Keratinocyte (primary cell): ENCODE measurements at regions not wholly inside any gene's neighbourhood (a gene's known extent, or its start where the extent isn't known, plus 50 kb on each side); places are given as distances from the start of the nearest gene placed in this dataset.
"Not testable (repeated sequence)": the region's sequence is repeated elsewhere in the genome, so short reads cannot be mapped to it uniquely, and the experiment has no call there.

ENCODE experiments used
- DNase-seq: peaks from one replicate; pipeline ENCODE4 v3.0.0-alpha.2; 2011; ENCODE audit warnings: low read depth, missing footprints, low spot score
- FAIRE-seq: peaks from 2 replicates; lab custom pipeline; 2011; peaks lifted over from hg19 to GRCh38; lab: Jason Lieb, UNC
- H2AFZ ChIP-seq: 2 replicates; pipeline ENCODE4 v1.6.0; 2012; ENCODE audit warnings: low read length, control low read depth, inconsistent platforms; ENCODE audit not compliant: control insufficient read depth
- H3K27ac ChIP-seq: 2 replicates; pipeline ENCODE4 v1.5.1; 2011; ENCODE audit warnings: low read length; ENCODE audit not compliant: control insufficient read depth, insufficient read depth
- H3K27me3 ChIP-seq: 3 replicates; pipeline ENCODE4 v1.6.0; 2011; ENCODE audit warnings: low read length; ENCODE audit not compliant: control insufficient read depth, insufficient read depth; ENCODE audit errors: extremely low read depth
- H3K36me3 ChIP-seq, 2 experiments: 2 replicates in 1 of 2; 3 replicates in 1 of 2; pipeline ENCODE4 v1.5.1; 2011; ENCODE audit warnings: low read length in 2 of 2, mild to moderate bottlenecking in 1 of 2; ENCODE audit not compliant: control insufficient read depth in 2 of 2, insufficient read depth in 2 of 2; ENCODE audit errors: extremely low read depth in 1 of 2
- H3K4me1 ChIP-seq: 3 replicates; pipeline ENCODE4 v1.5.1; 2011; ENCODE audit warnings: low read length; ENCODE audit not compliant: control insufficient read depth, insufficient read depth; ENCODE audit errors: extremely low read depth
- H3K4me2 ChIP-seq: 3 replicates; pipeline ENCODE4 v1.6.0; 2011; ENCODE audit warnings: low read depth, low read length; ENCODE audit not compliant: control insufficient read depth, insufficient read depth; ENCODE audit errors: extremely low read depth
- H3K4me3 ChIP-seq, 3 experiments: fragments of 200-600 bp in 1 of 3; sonication (generic) in 1 of 3; 2 replicates in 2 of 3; 3 replicates in 1 of 3; pipeline ENCODE4 v1.5.1; 2011 to 2016; ENCODE audit warnings: low read length in 3 of 3, mild to moderate bottlenecking in 3 of 3, control low read depth in 2 of 3, inconsistent platforms in 1 of 3, low read depth in 1 of 3, mixed read lengths in 1 of 3, mixed run types in 1 of 3, moderate library complexity in 1 of 3; ENCODE audit not compliant: control insufficient read depth in 2 of 3, insufficient read depth in 2 of 3; ENCODE audit errors: extremely low read depth in 1 of 3
- H3K79me2 ChIP-seq: 2 replicates; pipeline ENCODE4 v1.6.0; 2012; ENCODE audit warnings: low read length; ENCODE audit not compliant: control insufficient read depth, insufficient read depth
- H3K9ac ChIP-seq: 3 replicates; pipeline ENCODE4 v1.6.0; 2011; ENCODE audit warnings: low read length; ENCODE audit not compliant: control insufficient read depth, insufficient read depth; ENCODE audit errors: extremely low read depth
- H3K9me1 ChIP-seq: 3 replicates; pipeline ENCODE4 v1.6.0; 2011; ENCODE audit warnings: low read length; ENCODE audit not compliant: control insufficient read depth, insufficient read depth; ENCODE audit errors: extremely low read depth
- H3K9me3 ChIP-seq: 2 replicates; pipeline ENCODE4 v1.5.1; 2012; ENCODE audit warnings: low read depth, low read length; ENCODE audit not compliant: control insufficient read depth
- H4K20me1 ChIP-seq: 3 replicates; pipeline ENCODE4 v1.6.0; 2011; ENCODE audit warnings: low read length; ENCODE audit not compliant: control insufficient read depth, insufficient read depth; ENCODE audit errors: extremely low read depth
- CTCF ChIP-seq, 3 experiments: IDR thresholded peaks in 1 of 3; conservative IDR thresholded peaks in 1 of 3; optimal IDR thresholded peaks in 1 of 3; 2 replicates in 2 of 3; 3 replicates in 1 of 3; pipeline versions ENCODE3 to v1.5.1; 2011; ENCODE audit warnings: low read length in 3 of 3, mild to moderate bottlenecking in 3 of 3, moderate library complexity in 2 of 3, control low read depth in 1 of 3, inconsistent platforms in 1 of 3; ENCODE audit not compliant: insufficient read depth in 2 of 3; ENCODE audit errors: extremely low read depth in 1 of 3
- EZH2 ChIP-seq: IDR thresholded peaks from one replicate; pipeline ENCODE4 v1.6.1; 2012; ENCODE audit warnings: inconsistent platforms, mild to moderate bottlenecking, low read length, moderate library complexity
- dilution Hi-C: fragments of 300-500 bp; cut with MboI; formaldehyde crosslinking; loops from one replicate; pipeline ENCODE4 v1.7.0; 2020; ENCODE audit warnings: low sequenced_read_pairs; ENCODE audit not compliant: extremely low pct_ligation_motif_present

GRCh38 chr11:67799808-67800207 is 125.4 kb upstream of the ALDH3B2 start:
- H3K9me3 ChIP-seq, H2AFZ ChIP-seq, H4K20me1 ChIP-seq, H3K27ac ChIP-seq, H3K9me1 ChIP-seq, H3K79me2 ChIP-seq, H3K4me2 ChIP-seq, H3K4me3 ChIP-seq, H3K9ac ChIP-seq, FAIRE-seq, DNase-seq, H3K36me3 ChIP-seq, H3K4me1 ChIP-seq, H3K27me3 ChIP-seq, dilution Hi-C loops: not testable (repeated sequence)
- TF ChIP-seq CTCF (optimal IDR thresholded peaks at IDR 0.05 in 1 of 3, IDR thresholded peaks at IDR 0.05 in 1 of 3, conservative IDR thresholded peaks at IDR 0.05 in 1 of 3; ENCODE audit: extremely low read depth in 1 of 3, insufficient read depth in 2 of 3, low read length in 3 of 3), result peak in 2 of 3 experiments; percentile 29 to 47

- H3K27ac ChIP-seq, DNase-seq, H4K20me1 ChIP-seq, H3K9me1 ChIP-seq, H3K9ac ChIP-seq, dilution Hi-C loops, H3K27me3 ChIP-seq, H3K4me1 ChIP-seq, H3K9me3 ChIP-seq, H2AFZ ChIP-seq, FAIRE-seq, H3K79me2 ChIP-seq, H3K4me2 ChIP-seq, H3K4me3 ChIP-seq, H3K36me3 ChIP-seq: not testable (repeated sequence)
Observed at GRCh38 chr11:67797726-67798521, 123.5 kb upstream of the ALDH3B2 start.

- no peak for TF ChIP-seq CTCF (optimal IDR thresholded peaks at IDR 0.05 in 1 of 3, IDR thresholded peaks at IDR 0.05 in 1 of 3, conservative IDR thresholded peaks at IDR 0.05 in 1 of 3; ENCODE audit: extremely low read depth in 1 of 3, insufficient read depth in 2 of 3, low read length in 3 of 3)
- TF ChIP-seq EZH2, result no peak
- no peaks in the 10 kb centered on the region for H3K9me1 ChIP-seq
- no peak overlapping the region for H3K4me2 ChIP-seq
- no peak overlapping the region for H3K27ac ChIP-seq
- FAIRE-seq, result no peak
- H3K9ac ChIP-seq, result no peak overlapping the region
- no peaks in the 10 kb centered on the region for H3K27me3 ChIP-seq
- H3K36me3 ChIP-seq, result no peaks in the 10 kb centered on the region
- no peak overlapping the region for H3K4me3 ChIP-seq
- H3K4me1 ChIP-seq, result no peaks in the 10 kb centered on the region
- no peak overlapping the region for H2AFZ ChIP-seq
- H4K20me1 ChIP-seq, result no peaks in the 10 kb centered on the region
- no peak for DNase-seq
- dilution Hi-C loops, result no loop called here
- no peaks in the 10 kb centered on the region for H3K9me3 ChIP-seq
- no peaks in the 10 kb centered on the region for H3K79me2 ChIP-seq
Observed at GRCh38 chr11:67795746-67796145, 121.3 kb upstream of the ALDH3B2 start.

- H3K9ac ChIP-seq, FAIRE-seq, H3K9me1 ChIP-seq, dilution Hi-C loops, H3K4me2 ChIP-seq, H4K20me1 ChIP-seq, H3K79me2 ChIP-seq, H3K4me1 ChIP-seq, H3K4me3 ChIP-seq, DNase-seq, H2AFZ ChIP-seq, H3K9me3 ChIP-seq, H3K36me3 ChIP-seq, H3K27ac ChIP-seq, H3K27me3 ChIP-seq: not testable (repeated sequence)
Observed at GRCh38 chr11:67793750-67794149, 119.3 kb upstream of the ALDH3B2 start.
